WTC11 (cell line): ENCODE measurements at regions not wholly inside any gene's neighbourhood (a gene's known extent, or its start where the extent isn't known, plus 50 kb on each side); places are given as distances from the start of the nearest gene placed in this dataset.

Experiments
- ATAC-seq: fragments of 200-7000 bp; cut with Tn5 transposase; 2 replicates; pipeline ENCODE4 v1.10.0; 2021; ENCODE audit warnings: mild to moderate bottlenecking, moderate library complexity
- CTCF ChIA-PET: fragments of 300-600 bp; sonication (Branson Sonifier 250); formaldehyde crosslinking; loops from one replicate; lab custom pipeline; 2021; ENCODE audit warnings: antibody characterized with exemption; lab: Charles Lee
- POLR2A ChIA-PET: fragments of 350-600 bp; sonication (Branson Sonifier 250); formaldehyde crosslinking; loops from one replicate; lab custom pipeline; 2021; ENCODE audit warnings: antibody characterized with exemption; lab: Charles Lee
- DNase-seq: peaks from one replicate; pipeline ENCODE4 v3.0.0; 2021; ENCODE audit warnings: low spot score
- H3K27ac Mint-ChIP-seq: 2 replicates; pipeline ENCODE4 v1.8.0; 2021; ENCODE audit warnings: mixed read lengths
- H3K27me3 Mint-ChIP-seq: 2 replicates; pipeline ENCODE4 v1.8.0; 2021; ENCODE audit warnings: low read depth, mild to moderate bottlenecking, moderate library complexity, mixed read lengths
- H3K36me3 Mint-ChIP-seq: 2 replicates; pipeline ENCODE4 v1.8.0; 2021; ENCODE audit warnings: mixed read lengths
- H3K4me1 Mint-ChIP-seq: 2 replicates; pipeline ENCODE4 v1.8.0; 2022; ENCODE audit warnings: mixed read lengths
- H3K4me3 Mint-ChIP-seq: 2 replicates; pipeline ENCODE4 v1.8.0; 2021; ENCODE audit warnings: mild to moderate bottlenecking, moderate library complexity, mixed read lengths
- H3K9me3 Mint-ChIP-seq: 2 replicates; pipeline ENCODE4 v1.8.0; 2021; ENCODE audit warnings: mixed read lengths
- ARID4B ChIP-seq: sonication (generic); formaldehyde crosslinking; IDR thresholded peaks from 2 replicates; pipeline ENCODE4 v1.8.0; 2023; ENCODE audit warnings: missing genetic modification reagents, mild to moderate bottlenecking, borderline replicate concordance
- CBFB ChIP-seq: sonication (generic); formaldehyde crosslinking; IDR thresholded peaks from 2 replicates; pipeline ENCODE4 v1.8.1; 2022; ENCODE audit warnings: mild to moderate bottlenecking, low read depth, missing genetic modification reagents
- CREM ChIP-seq: sonication (generic); formaldehyde crosslinking; IDR thresholded peaks from 2 replicates; pipeline ENCODE4 v1.8.1; 2022; ENCODE audit warnings: mild to moderate bottlenecking, missing genetic modification reagents, moderate library complexity
- ELF4 ChIP-seq: sonication (generic); formaldehyde crosslinking; IDR thresholded peaks from 2 replicates; pipeline ENCODE4 v1.8.1; 2022; ENCODE audit warnings: low read depth, mild to moderate bottlenecking, moderate library complexity, missing genetic modification reagents
- EMX1 ChIP-seq: fragments of 250-450 bp; sonication (Bioruptor Pico); IDR thresholded peaks from 2 replicates; pipeline ENCODE4 v1.8.0; 2021; ENCODE audit warnings: mild to moderate bottlenecking
- FOXJ3 ChIP-seq: sonication (generic); formaldehyde crosslinking; IDR thresholded peaks from 2 replicates; pipeline ENCODE4 v1.9.0; 2021; ENCODE audit warnings: missing genetic modification reagents, mild to moderate bottlenecking, borderline replicate concordance
- KAT7 ChIP-seq: sonication (generic); formaldehyde crosslinking; IDR thresholded peaks from 2 replicates; pipeline ENCODE4 v1.8.1; 2023; ENCODE audit warnings: missing genetic modification reagents, mild to moderate bottlenecking, borderline replicate concordance
- MXD4 ChIP-seq: fragments of 250-450 bp; sonication (Bioruptor Pico); IDR thresholded peaks from 2 replicates; pipeline ENCODE4 v1.8.0; 2021; ENCODE audit warnings: mild to moderate bottlenecking, moderate library complexity, borderline replicate concordance
- NR1H2 ChIP-seq: sonication (generic); formaldehyde crosslinking; IDR thresholded peaks from 2 replicates; pipeline ENCODE4 v1.9.0; 2021; ENCODE audit warnings: mild to moderate bottlenecking, moderate library complexity, missing genetic modification reagents
- OVOL2 ChIP-seq: fragments of 250-450 bp; sonication (Bioruptor Pico); IDR thresholded peaks from 2 replicates; pipeline ENCODE4 v1.9.0; 2021; ENCODE audit warnings: mild to moderate bottlenecking, borderline replicate concordance
- PRDM15 ChIP-seq: sonication (generic); formaldehyde crosslinking; IDR thresholded peaks from 2 replicates; pipeline ENCODE4 v1.8.0; 2022; ENCODE audit warnings: missing genetic modification reagents
- PRRX2 ChIP-seq: fragments of 250-450 bp; sonication (Bioruptor Pico); IDR thresholded peaks from 2 replicates; pipeline ENCODE4 v1.8.0; 2021; ENCODE audit warnings: mild to moderate bottlenecking
- RORB ChIP-seq: fragments of 250-450 bp; sonication (Bioruptor Pico); IDR thresholded peaks from 2 replicates; pipeline ENCODE4 v1.9.0; 2021; ENCODE audit warnings: mild to moderate bottlenecking
- SOX15 ChIP-seq: fragments of 250-450 bp; sonication (Bioruptor Pico); IDR thresholded peaks from 2 replicates; pipeline ENCODE4 v1.9.0; 2021; ENCODE audit warnings: mild to moderate bottlenecking
- STAT6 ChIP-seq: sonication (generic); formaldehyde crosslinking; conservative IDR thresholded peaks from 2 replicates; pipeline ENCODE4 v1.8.1; 2023; ENCODE audit warnings: mild to moderate bottlenecking, low read depth, missing genetic modification reagents, moderate library complexity
- TEAD1 ChIP-seq: sonication (generic); formaldehyde crosslinking; IDR thresholded peaks from 2 replicates; pipeline ENCODE4 v1.8.0; 2022; ENCODE audit warnings: mild to moderate bottlenecking, missing genetic modification reagents
- TEAD4 ChIP-seq: sonication (generic); formaldehyde crosslinking; IDR thresholded peaks from 2 replicates; pipeline ENCODE4 v1.8.0; 2022; ENCODE audit warnings: mild to moderate bottlenecking, missing genetic modification reagents
- USF1 ChIP-seq: sonication (generic); formaldehyde crosslinking; IDR thresholded peaks from 2 replicates; pipeline ENCODE4 v1.8.0; 2022; ENCODE audit warnings: mild to moderate bottlenecking, missing genetic modification reagents
- USF2 ChIP-seq: sonication (generic); formaldehyde crosslinking; IDR thresholded peaks from 2 replicates; pipeline ENCODE4 v1.8.1; 2023; ENCODE audit warnings: mild to moderate bottlenecking, missing genetic modification reagents, moderate library complexity
- ZNF121 ChIP-seq: sonication (generic); formaldehyde crosslinking; IDR thresholded peaks from 2 replicates; pipeline ENCODE4 v1.8.0; 2023; ENCODE audit warnings: missing genetic modification reagents
- ZNF219 ChIP-seq: sonication (generic); formaldehyde crosslinking; IDR thresholded peaks from 2 replicates; pipeline ENCODE4 v1.8.0; 2023; ENCODE audit warnings: missing genetic modification reagents, mild to moderate bottlenecking, borderline replicate concordance
- ZNF396 ChIP-seq: fragments of 250-450 bp; sonication (Bioruptor Pico); IDR thresholded peaks from 2 replicates; pipeline ENCODE4 v1.8.0; 2021; ENCODE audit warnings: mild to moderate bottlenecking, moderate library complexity, borderline replicate concordance
- ZNF423 ChIP-seq: fragments of 250-450 bp; sonication (Bioruptor Pico); IDR thresholded peaks from 2 replicates; pipeline ENCODE4 v2.1.2; 2022; ENCODE audit warnings: mild to moderate bottlenecking, moderate library complexity

GRCh38 chr6:140579918-140580317 is 1205.5 kb upstream of the CITED2 start:
- no peaks in the 10 kb centered on the region for H3K36me3 Mint-ChIP-seq
- no peaks in the 10 kb centered on the region for H3K9me3 Mint-ChIP-seq
- TF ChIP-seq FOXJ3 (CRISPR knock-in tag) (no peak), USF1 (CRISPR knock-in tag) (no peak), TEAD1 (no peak), NR1H2 (no peak), CREM (CRISPR knock-in tag) (no peak), USF2 (CRISPR knock-in tag) (no peak), KAT7 (CRISPR knock-in tag) (no peak), ZNF396 (CRISPR knock-in tag) (no peak), MXD4 (no peak), EMX1 (CRISPR knock-in tag) (no peak), RORB (CRISPR knock-in tag) (no peak), ZNF121 (CRISPR knock-in tag) (no peak), ARID4B (no peak), PRDM15 (CRISPR knock-in tag) (no peak)
- no peak overlapping the region for H3K4me3 Mint-ChIP-seq
- H3K4me1 Mint-ChIP-seq, result peaks cover 12% of the 10 kb centered on the region
- DNase-seq (no peak), ATAC-seq (peak; percentile 43; the same call in 1 of the 2 replicates)
- POLR2A ChIA-PET, result no interaction called here
- H3K27me3 Mint-ChIP-seq, result no peaks in the 10 kb centered on the region
- CTCF ChIA-PET, result no interaction called here
- no peak overlapping the region for H3K27ac Mint-ChIP-seq

- TF ChIP-seq SOX15 (no peak), EMX1 (CRISPR knock-in tag) (no peak), PRRX2 (CRISPR knock-in tag) (no peak), ELF4 (CRISPR knock-in tag) (no peak), NR1H2 (no peak), ZNF219 (CRISPR knock-in tag) (no peak), ZNF423 (CRISPR knock-in tag) (no peak), TEAD4 (CRISPR knock-in tag) (no peak), STAT6 (no peak), CBFB (CRISPR knock-in tag) (no peak), OVOL2 (CRISPR knock-in tag) (no peak)
- H3K36me3 Mint-ChIP-seq, result no peaks in the 10 kb centered on the region
- H3K27me3 Mint-ChIP-seq, result no peaks in the 10 kb centered on the region
- CTCF ChIA-PET, result no interaction called here
- H3K4me3 Mint-ChIP-seq, result no peak overlapping the region
- peaks cover 25% of the 10 kb centered on the region for H3K4me1 Mint-ChIP-seq
- H3K27ac Mint-ChIP-seq, result no peak overlapping the region
- H3K9me3 Mint-ChIP-seq, result no peaks in the 10 kb centered on the region
- no peak for DNase-seq
- no peak for ATAC-seq
- POLR2A ChIA-PET, result no interaction called here
Observed at GRCh38 chr6:140576004-140576555, 1201.6 kb upstream of the CITED2 start.
